ENCODE measurements at regions not wholly inside any gene's neighbourhood (a gene's known extent, or its start where the extent isn't known, plus 50 kb on each side); places are given as distances from the start of the nearest gene placed in this dataset.

GRCh38 chr7:12907774-12908173 lies 220.3 kb downstream of the ARL4A start:
- TF ChIP-seq NRF1 (conservative IDR thresholded peaks at IDR 0.05; ENCODE audit: low read depth, low read length) (no peak), MAX (IDR thresholded peaks at IDR 0.05; ENCODE audit: low read depth, low read length) (no peak), POLR2A (IDR thresholded peaks at IDR 0.05; ENCODE audit: low read depth, low read length) (no peak), NR2F1 (conservative IDR thresholded peaks at IDR 0.05) (no peak), CBX3 (IDR thresholded peaks at IDR 0.05; ENCODE audit: borderline replicate concordance, low read depth) (no peak), FOXK2 (IDR thresholded peaks at IDR 0.05) (no peak), ATF2 (IDR thresholded peaks at IDR 0.05; ENCODE audit: low read length) (no peak), EGR1 (IDR thresholded peaks at IDR 0.05; ENCODE audit: borderline replicate concordance in 1 of 2, low read depth in 2 of 2, low read length in 2 of 2) (no peak), SMAD1 (IDR thresholded peaks at IDR 0.05; ENCODE audit: low read depth, partially characterized antibody) (no peak), EZH2 (IDR thresholded peaks at IDR 0.05; ENCODE audit: borderline replicate concordance, control insufficient read depth, low read depth, low read length) (no peak), USF2 (IDR thresholded peaks at IDR 0.05; ENCODE audit: borderline replicate concordance, low read depth, low read length) (no peak)

All from GM12878 (cell line).